WI38 (cell line): ENCODE measurements at regions not wholly inside any gene's neighbourhood (a gene's known extent, or its start where the extent isn't known, plus 50 kb on each side); places are given as distances from the start of the nearest gene placed in this dataset.

Source experiments
- H3K4me3 ChIP-seq: 2 replicates; pipeline ENCODE4 v1.5.1; 2011; ENCODE audit warnings: low read depth, mild to moderate bottlenecking, control low read depth, low read length
- CTCF ChIP-seq: IDR thresholded peaks from 2 replicates; pipeline ENCODE4 v1.5.1; 2012; ENCODE audit warnings: low read depth, mild to moderate bottlenecking, control low read depth, low read length

- H3K4me3 ChIP-seq, result no peak overlapping the region
- no peak for TF ChIP-seq CTCF
These were observed 377.4 kb downstream of the C12orf50 start for GRCh38 chr12:87651670-87652425.

- no peak for TF ChIP-seq CTCF
- H3K4me3 ChIP-seq, result no peak overlapping the region
These were observed 387.0 kb downstream of the C12orf50 start for GRCh38 chr12:87642245-87642644.

GRCh38 chr12:87618199-87618598 is 411.0 kb downstream of the C12orf50 start:
- H3K4me3 ChIP-seq, result no peak overlapping the region
- TF ChIP-seq CTCF, result no peak

- no peak for TF ChIP-seq CTCF
- H3K4me3 ChIP-seq, result no peak overlapping the region
These were observed 416.2 kb downstream of the C12orf50 start for GRCh38 chr12:87612996-87613395.

GRCh38 chr12:87608321-87608720 is 420.9 kb downstream of the C12orf50 start:
- no peak overlapping the region for H3K4me3 ChIP-seq
- no peak for TF ChIP-seq CTCF

GRCh38 chr12:87603727-87604126 is 425.5 kb downstream of the C12orf50 start:
- H3K4me3 ChIP-seq, result no peak overlapping the region
- no peak for TF ChIP-seq CTCF

GRCh38 chr12:87599459-87599858 is 429.7 kb downstream of the C12orf50 start:
- TF ChIP-seq CTCF, result no peak

More at GRCh38 chr12:87599459-87599858, 429.7 kb downstream of the C12orf50 start:
- no peak overlapping the region for H3K4me3 ChIP-seq
